CD8-positive, alpha-beta memory T cell (primary cell): ENCODE measurements at regions not wholly inside any gene's neighbourhood (a gene's known extent, or its start where the extent isn't known, plus 50 kb on each side); places are given as distances from the start of the nearest gene placed in this dataset.
A peak's percentile ranks its signal among the peaks of the same experiment; 100 is the strongest.

Experiments used
- CTCF ChIA-PET: fragments of 350-600 bp; sonication (Branson Sonifier 250); formaldehyde crosslinking; loops from one replicate; lab custom pipeline; 2021; ENCODE audit warnings: antibody characterized with exemption; lab: Charles Lee
- POLR2A ChIA-PET: fragments of 350-600 bp; sonication (Branson Sonifier 250); formaldehyde crosslinking; loops from one replicate; lab custom pipeline; 2021; ENCODE audit warnings: antibody characterized with exemption; lab: Charles Lee
- DNase-seq, 5 donors: peaks; one replicate each; pipeline versions ENCODE4 v3.0.0 to v3.0.0-alpha.2; 2020 to 2022; ENCODE audit warnings: mixed read lengths in 1 of 5
- H3K27ac ChIP-seq: one replicate; pipeline ENCODE4 v1.7.0; 2013; ENCODE audit warnings: low read depth, mild to moderate bottlenecking, low read length, moderate library complexity
- H3K27me3 ChIP-seq: 2 replicates; pipeline ENCODE4 v1.7.0; 2013; ENCODE audit warnings: low read length, mild to moderate bottlenecking; ENCODE audit not compliant: insufficient read depth, poor library complexity, severe bottlenecking
- H3K36me3 ChIP-seq: 2 replicates; pipeline ENCODE4 v1.7.0; 2013; ENCODE audit warnings: mild to moderate bottlenecking, low read length, moderate library complexity; ENCODE audit not compliant: insufficient read depth
- H3K4me1 ChIP-seq: 2 replicates; pipeline ENCODE4 v1.7.0; 2013; ENCODE audit warnings: mild to moderate bottlenecking, low read length, moderate library complexity; ENCODE audit not compliant: insufficient read depth
- H3K4me3 ChIP-seq: 2 replicates; pipeline ENCODE4 v1.7.0; 2013; ENCODE audit warnings: mild to moderate bottlenecking, low read length
- H3K9me3 ChIP-seq: 2 replicates; pipeline ENCODE4 v1.7.0; 2013; ENCODE audit warnings: mild to moderate bottlenecking, low read length
- H3K27ac Mint-ChIP-seq, 8 donors: one replicate each; pipeline ENCODE4 v1.8.0; 2020 to 2021; ENCODE audit warnings: mixed read lengths in 8 of 8, mild to moderate bottlenecking in 6 of 8, inconsistent platforms in 3 of 8, moderate library complexity in 3 of 8
- H3K27me3 Mint-ChIP-seq, 2 donors: one replicate each; pipeline ENCODE4 v1.8.0; 2020 to 2021; ENCODE audit warnings: mixed read lengths in 2 of 2, mild to moderate bottlenecking in 1 of 2, moderate library complexity in 1 of 2
- H3K36me3 Mint-ChIP-seq, 3 donors: one replicate each; pipeline ENCODE4 v1.8.0; 2020 to 2021; ENCODE audit warnings: mixed read lengths in 3 of 3, inconsistent platforms in 1 of 3, mild to moderate bottlenecking in 1 of 3
- H3K4me1 Mint-ChIP-seq, 3 donors: one replicate each; pipeline ENCODE4 v1.8.0; 2020 to 2021; ENCODE audit warnings: mixed read lengths in 3 of 3, inconsistent platforms in 1 of 3, mild to moderate bottlenecking in 1 of 3
- H3K4me3 Mint-ChIP-seq, 7 donors: one replicate each; pipeline ENCODE4 v1.8.0; 2020 to 2021; ENCODE audit warnings: mixed read lengths in 7 of 7, mild to moderate bottlenecking in 6 of 7, moderate library complexity in 4 of 7, inconsistent platforms in 2 of 7
- H3K9me3 Mint-ChIP-seq, 5 donors: one replicate each; pipeline ENCODE4 v1.8.0; 2020 to 2022; ENCODE audit warnings: mixed read lengths in 5 of 5, mild to moderate bottlenecking in 3 of 5, moderate library complexity in 2 of 5, inconsistent platforms in 1 of 5

GRCh38 chr22:22429369-22430108 is 79.0 kb downstream of the ZNF280B start:
- ChIA-PET POLR2A (no interaction called here), CTCF (no interaction called here)
- Mint-ChIP-seq H3K9me3 (peaks cover 0 to 3% (median 0%) of the 10 kb centered on the region in 5 donors), H3K4me3 (no peak overlapping the region), H3K27ac (peak overlapping the region in 1 of 8 donors; percentile 0), H3K36me3 (no peaks in the 10 kb centered on the region), H3K4me1 (no peaks in the 10 kb centered on the region), H3K27me3 (peaks cover 9 to 27% of the 10 kb centered on the region in 2 donors)
- no peaks in the 10 kb centered on the region for H3K36me3 ChIP-seq
- no peaks in the 10 kb centered on the region for H3K27me3 ChIP-seq
- no peaks in the 10 kb centered on the region for H3K4me1 ChIP-seq
- no peak overlapping the region for H3K4me3 ChIP-seq
- no peaks in the 10 kb centered on the region for H3K9me3 ChIP-seq
- DNase-seq: no peak
- no peak overlapping the region for H3K27ac ChIP-seq

- no peak overlapping the region for H3K27ac Mint-ChIP-seq
- no peaks in the 10 kb centered on the region for H3K4me1 Mint-ChIP-seq
- H3K9me3 Mint-ChIP-seq: peaks cover 0 to 3% (median 0%) of the 10 kb centered on the region in 5 donors
- Histone ChIP-seq H3K4me1 (no peaks in the 10 kb centered on the region), H3K4me3 (no peak overlapping the region), H3K36me3 (no peaks in the 10 kb centered on the region), H3K27me3 (no peaks in the 10 kb centered on the region), H3K27ac (no peak overlapping the region), H3K9me3 (no peaks in the 10 kb centered on the region)
- ChIA-PET CTCF (interaction anchor here (1.2 to 1.3 kb wide), 2 partner anchors 7 to 17 kb away, joined by 3 to 4 read pairs; no protein-coding TSS in a partner anchor), POLR2A (no interaction called here)
- peaks cover 7 to 27% of the 10 kb centered on the region in 2 donors for H3K27me3 Mint-ChIP-seq
- DNase-seq: no peak
- H3K4me3 Mint-ChIP-seq: no peak overlapping the region
- H3K36me3 Mint-ChIP-seq: no peaks in the 10 kb centered on the region
Observed at GRCh38 chr22:22430111-22430820, 78.3 kb downstream of the ZNF280B start.

GRCh38 chr22:22431271-22432220 is 77.0 kb downstream of the ZNF280B start:
- Histone ChIP-seq H3K9me3 (no peaks in the 10 kb centered on the region), H3K4me1 (no peaks in the 10 kb centered on the region), H3K36me3 (no peaks in the 10 kb centered on the region), H3K4me3 (no peak overlapping the region), H3K27me3 (no peaks in the 10 kb centered on the region), H3K27ac (no peak overlapping the region)
- ChIA-PET POLR2A (no interaction called here), CTCF (interaction anchor here (1.2 to 1.9 kb wide), 3 partner anchors 9 to 18 kb away, joined by 3 to 4 read pairs (median 4); no protein-coding TSS in a partner anchor)
- Mint-ChIP-seq H3K4me1 (no peaks in the 10 kb centered on the region), H3K4me3 (no peak overlapping the region), H3K27ac (no peak overlapping the region), H3K9me3 (peaks cover 0 to 3% (median 0%) of the 10 kb centered on the region in 5 donors), H3K36me3 (no peaks in the 10 kb centered on the region), H3K27me3 (peaks cover 7 to 26% of the 10 kb centered on the region in 2 donors)
- DNase-seq: peak; percentile 21 to 52 (median 24)

- no peaks in the 10 kb centered on the region for H3K4me1 Mint-ChIP-seq
- no peak overlapping the region for H3K27ac Mint-ChIP-seq
- no peak overlapping the region for H3K4me3 ChIP-seq
- H3K9me3 ChIP-seq: no peaks in the 10 kb centered on the region
- H3K36me3 Mint-ChIP-seq: no peaks in the 10 kb centered on the region
- no peaks in the 10 kb centered on the region for H3K27me3 ChIP-seq
- H3K9me3 Mint-ChIP-seq: peaks cover 0 to 3% (median 0%) of the 10 kb centered on the region in 5 donors
- ChIA-PET CTCF (interaction anchor here (1.9 kb wide), 1 partner anchor 10 kb away, joined by 4 read pairs; no protein-coding TSS in a partner anchor), POLR2A (no interaction called here)
- no peak overlapping the region for H3K27ac ChIP-seq
- no peaks in the 10 kb centered on the region for H3K4me1 ChIP-seq
- no peak for DNase-seq
- H3K4me3 Mint-ChIP-seq: no peak overlapping the region
- peaks cover 7 to 32% of the 10 kb centered on the region in 2 donors for H3K27me3 Mint-ChIP-seq
- no peaks in the 10 kb centered on the region for H3K36me3 ChIP-seq
Observed at GRCh38 chr22:22432479-22432878, 76.1 kb downstream of the ZNF280B start.

GRCh38 chr22:22432937-22433336 is 75.6 kb downstream of the ZNF280B start:
- Mint-ChIP-seq H3K4me3 (no peak overlapping the region), H3K9me3 (peaks cover 0 to 3% (median 0%) of the 10 kb centered on the region in 5 donors), H3K4me1 (no peaks in the 10 kb centered on the region), H3K36me3 (no peaks in the 10 kb centered on the region), H3K27ac (no peak overlapping the region), H3K27me3 (peaks cover 10 to 37% of the 10 kb centered on the region in 2 donors)
- CTCF ChIA-PET: interaction anchor here (1.9 kb wide), 1 partner anchor 10 kb away, joined by 4 read pairs; no protein-coding TSS in a partner anchor
- no peaks in the 10 kb centered on the region for H3K4me1 ChIP-seq
- no peaks in the 10 kb centered on the region for H3K27me3 ChIP-seq
- H3K36me3 ChIP-seq: no peaks in the 10 kb centered on the region
- no peak for DNase-seq
- H3K9me3 ChIP-seq: no peaks in the 10 kb centered on the region
- no peak overlapping the region for H3K27ac ChIP-seq
- no peak overlapping the region for H3K4me3 ChIP-seq
- POLR2A ChIA-PET: no interaction called here

GRCh38 chr22:22433770-22434169 is 74.8 kb downstream of the ZNF280B start:
- ChIA-PET CTCF (interaction anchor here (1.9 kb wide), 1 partner anchor 11 kb away, joined by 4 read pairs; no protein-coding TSS in a partner anchor), POLR2A (no interaction called here)

More at GRCh38 chr22:22433770-22434169, 74.8 kb downstream of the ZNF280B start:
- Histone ChIP-seq H3K4me1 (no peaks in the 10 kb centered on the region), H3K27me3 (no peaks in the 10 kb centered on the region), H3K36me3 (no peaks in the 10 kb centered on the region), H3K9me3 (no peaks in the 10 kb centered on the region), H3K27ac (no peak overlapping the region), H3K4me3 (no peak overlapping the region)
- Mint-ChIP-seq H3K9me3 (peaks cover 0 to 3% (median 0%) of the 10 kb centered on the region in 5 donors), H3K4me1 (no peaks in the 10 kb centered on the region), H3K4me3 (no peak overlapping the region), H3K36me3 (no peaks in the 10 kb centered on the region), H3K27me3 (peaks cover 11 to 45% of the 10 kb centered on the region in 2 donors), H3K27ac (no peak overlapping the region)
- no peak for DNase-seq
